HEK293 (cell line): ENCODE measurements at regions not wholly inside any gene's neighbourhood (a gene's known extent, or its start where the extent isn't known, plus 50 kb on each side); places are given as distances from the start of the nearest gene placed in this dataset.

Source experiments
- CTCF ChIA-PET: fragments of 350-600 bp; formaldehyde crosslinking; extraction: SDS; loops from one replicate; lab custom pipeline; 2021; ENCODE audit warnings: antibody characterized with exemption; lab: Yijun Ruan, JAX
- POLR2A ChIA-PET: fragments of 300-600 bp; formaldehyde crosslinking; extraction: SDS; loops from one replicate; lab custom pipeline; 2020; ENCODE audit warnings: antibody characterized with exemption, inconsistent platforms; lab: Yijun Ruan, JAX
- H3K27ac ChIP-seq: fragments of 200-500 bp; sonication (Bioruptor generic); 2 replicates; pipeline ENCODE4 v1.5.1; 2014; ENCODE audit warnings: low read depth, low read length, control low read depth, inconsistent platforms; ENCODE audit errors: extremely low read depth
- H3K36me3 ChIP-seq, 2 experiments: fragments of 200-500 bp in 1 of 2; sonication (Bioruptor generic) in 1 of 2; 1 replicate in 1 of 2; 2 replicates in 1 of 2; pipeline ENCODE4 v1.5.1; 2014 to 2017; ENCODE audit warnings: inconsistent platforms in 2 of 2, low read length in 2 of 2; ENCODE audit not compliant: control insufficient read depth in 2 of 2, insufficient read depth in 1 of 2
- H3K4me1 ChIP-seq: fragments of 200-500 bp; sonication (Bioruptor generic); 2 replicates; pipeline ENCODE4 v1.5.1; 2014; ENCODE audit warnings: mild to moderate bottlenecking, low read length, inconsistent platforms; ENCODE audit not compliant: control insufficient read depth, insufficient read depth
- H3K4me3 ChIP-seq: 2 replicates; pipeline ENCODE4 v1.5.1; 2011; ENCODE audit warnings: low read depth, mild to moderate bottlenecking, control low read depth, low read length, moderate library complexity
- H3K9me3 ChIP-seq: fragments of 200-500 bp; sonication (Bioruptor generic); 2 replicates; pipeline ENCODE4 v1.5.1; 2014; ENCODE audit warnings: low read depth, low read length, inconsistent platforms; ENCODE audit not compliant: control insufficient read depth, insufficient read depth
- ATF2 ChIP-seq: fragments of 450-650 bp; formaldehyde crosslinking; IDR thresholded peaks from 2 replicates; pipeline ENCODE4 v1.5.1; 2016; ENCODE audit warnings: missing biosample characterization, missing genetic modification characterization, low read depth
- BCL11A ChIP-seq: fragments of 450-650 bp; formaldehyde crosslinking; IDR thresholded peaks from 2 replicates; pipeline ENCODE4 v1.5.1; 2016; ENCODE audit warnings: low read depth, missing biosample characterization, missing genetic modification characterization
- PRDM6 ChIP-seq: fragments of 450-650 bp; formaldehyde crosslinking; IDR thresholded peaks from 2 replicates; pipeline ENCODE4 v1.5.1; 2017; ENCODE audit warnings: missing biosample characterization, missing genetic modification characterization
- WT1 ChIP-seq: fragments of 450-650 bp; formaldehyde crosslinking; IDR thresholded peaks from 2 replicates; pipeline ENCODE4 v1.5.1; 2016; ENCODE audit warnings: missing biosample characterization, missing genetic modification characterization
- YY1 ChIP-seq: fragments of 450-650 bp; formaldehyde crosslinking; IDR thresholded peaks from 2 replicates; pipeline ENCODE4 v1.5.1; 2018; ENCODE audit warnings: missing biosample characterization, missing genetic modification characterization
- ZBTB17 ChIP-seq: fragments of 450-650 bp; formaldehyde crosslinking; IDR thresholded peaks from 2 replicates; pipeline ENCODE4 v1.5.1; 2016; ENCODE audit warnings: missing biosample characterization, missing genetic modification characterization
- ZEB2 ChIP-seq: fragments of 450-650 bp; formaldehyde crosslinking; IDR thresholded peaks from 2 replicates; pipeline ENCODE4 v1.5.1; 2016; ENCODE audit warnings: missing biosample characterization, missing genetic modification characterization
- ZNF112 ChIP-seq: fragments of 450-650 bp; formaldehyde crosslinking; IDR thresholded peaks from 2 replicates; pipeline ENCODE4 v1.5.0; 2017; ENCODE audit warnings: missing biosample characterization, missing genetic modification characterization
- ZNF114 ChIP-seq: fragments of 450-650 bp; formaldehyde crosslinking; IDR thresholded peaks from 2 replicates; pipeline ENCODE4 v1.5.0; 2017; ENCODE audit warnings: missing biosample characterization, missing genetic modification characterization
- ZNF221 ChIP-seq: fragments of 450-650 bp; formaldehyde crosslinking; IDR thresholded peaks from 2 replicates; pipeline ENCODE4 v1.5.1; 2017; ENCODE audit warnings: missing biosample characterization, missing genetic modification characterization, borderline replicate concordance
- ZNF266 ChIP-seq: fragments of 450-650 bp; formaldehyde crosslinking; IDR thresholded peaks from 2 replicates; pipeline ENCODE4 v1.5.1; 2016; ENCODE audit warnings: missing biosample characterization, missing genetic modification characterization, low read depth
- ZNF391 ChIP-seq: fragments of 450-650 bp; formaldehyde crosslinking; IDR thresholded peaks from 2 replicates; pipeline ENCODE4 v1.5.1; 2016; ENCODE audit warnings: low read depth, missing biosample characterization, missing genetic modification characterization, borderline replicate concordance
- ZNF530 ChIP-seq: fragments of 450-650 bp; formaldehyde crosslinking; IDR thresholded peaks from 2 replicates; pipeline ENCODE4 v1.5.1; 2016; ENCODE audit warnings: low read depth, missing biosample characterization, missing genetic modification characterization
- ZNF707 ChIP-seq: fragments of 450-650 bp; formaldehyde crosslinking; IDR thresholded peaks from 2 replicates; pipeline ENCODE4 v1.5.1; 2016; ENCODE audit warnings: missing biosample characterization, missing genetic modification characterization
- ZNF777 ChIP-seq: fragments of 450-650 bp; formaldehyde crosslinking; IDR thresholded peaks from 2 replicates; pipeline ENCODE4 v1.5.1; 2017; ENCODE audit warnings: missing biosample characterization, missing genetic modification characterization, borderline replicate concordance
- ZNF791 ChIP-seq: fragments of 450-650 bp; formaldehyde crosslinking; IDR thresholded peaks from 2 replicates; pipeline ENCODE4 v1.5.1; 2016; ENCODE audit warnings: missing biosample characterization, missing genetic modification characterization
- TF ChIP-seq, protein P1 (sequence below): IDR thresholded peaks from 2 replicates; pipeline ENCODE4 v1.6.1; 2011; ENCODE audit warnings: mild to moderate bottlenecking, low read depth, low read length, borderline replicate concordance
- TF ChIP-seq, protein P2 (sequence below): fragments of 450-650 bp; formaldehyde crosslinking; IDR thresholded peaks from 2 replicates; pipeline ENCODE4 v1.5.1; 2016; ENCODE audit warnings: missing biosample characterization, missing genetic modification characterization

- ChIA-PET POLR2A (interaction anchor here (0.6 kb wide), 1 partner anchor 8 kb away, joined by 8 read pairs; no protein-coding TSS in a partner anchor), CTCF (interaction anchor here (0.7 to 3.4 kb wide), 3 partner anchors 9 to 106 kb away, joined by 5 to 18 read pairs (median 5); no protein-coding TSS in a partner anchor)
- no peaks in the 10 kb centered on the region for H3K9me3 ChIP-seq
- no peak overlapping the region for H3K27ac ChIP-seq
- no peaks in the 10 kb centered on the region for H3K36me3 ChIP-seq
- H3K4me3 ChIP-seq: no peak overlapping the region
- H3K4me1 ChIP-seq: no peaks in the 10 kb centered on the region
- TF ChIP-seq ATF2 (tag by site-specific recombination) (no peak), BCL11A (tag by site-specific recombination) (no peak), ZNF791 (tag by site-specific recombination) (no peak), ZNF221 (tag by site-specific recombination) (no peak), PRDM6 (no peak), ZNF777 (tag by site-specific recombination) (no peak), ZNF530 (tag by site-specific recombination) (no peak), ZBTB17 (no peak), YY1 (tag by site-specific recombination) (no peak), ZEB2 (tag by site-specific recombination) (no peak), ZNF266 (tag by site-specific recombination) (no peak), ZNF114 (no peak), ZNF112 (no peak), ZNF391 (tag by site-specific recombination) (no peak), ZNF707 (no peak)
- TF ChIP-seq, protein P1, sequence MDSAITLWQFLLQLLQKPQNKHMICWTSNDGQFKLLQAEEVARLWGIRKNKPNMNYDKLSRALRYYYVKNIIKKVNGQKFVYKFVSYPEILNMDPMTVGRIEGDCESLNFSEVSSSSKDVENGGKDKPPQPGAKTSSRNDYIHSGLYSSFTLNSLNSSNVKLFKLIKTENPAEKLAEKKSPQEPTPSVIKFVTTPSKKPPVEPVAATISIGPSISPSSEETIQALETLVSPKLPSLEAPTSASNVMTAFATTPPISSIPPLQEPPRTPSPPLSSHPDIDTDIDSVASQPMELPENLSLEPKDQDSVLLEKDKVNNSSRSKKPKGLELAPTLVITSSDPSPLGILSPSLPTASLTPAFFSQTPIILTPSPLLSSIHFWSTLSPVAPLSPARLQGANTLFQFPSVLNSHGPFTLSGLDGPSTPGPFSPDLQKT: no peak
- TF ChIP-seq, protein P2, sequence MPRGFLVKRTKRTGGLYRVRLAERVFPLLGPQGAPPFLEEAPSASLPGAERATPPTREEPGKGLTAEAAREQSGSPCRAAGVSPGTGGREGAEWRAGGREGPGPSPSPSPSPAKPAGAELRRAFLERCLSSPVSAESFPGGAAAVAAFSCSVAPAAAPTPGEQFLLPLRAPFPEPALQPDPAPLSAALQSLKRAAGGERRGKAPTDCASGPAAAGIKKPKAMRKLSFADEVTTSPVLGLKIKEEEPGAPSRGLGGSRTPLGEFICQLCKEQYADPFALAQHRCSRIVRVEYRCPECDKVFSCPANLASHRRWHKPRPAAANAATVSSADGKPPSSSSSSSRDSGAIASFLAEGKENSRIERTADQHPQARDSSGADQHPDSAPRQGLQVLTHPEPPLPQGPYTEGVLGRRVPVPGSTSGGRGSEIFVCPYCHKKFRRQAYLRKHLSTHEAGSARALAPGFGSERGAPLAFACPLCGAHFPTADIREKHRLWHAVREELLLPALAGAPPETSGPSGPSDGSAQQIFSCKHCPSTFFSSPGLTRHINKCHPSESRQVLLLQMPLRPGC (tag by site-specific recombination): no peak
These were observed 173.5 kb upstream of the HAAO start for GRCh38 chr2:42965910-42966309.

DNA sequence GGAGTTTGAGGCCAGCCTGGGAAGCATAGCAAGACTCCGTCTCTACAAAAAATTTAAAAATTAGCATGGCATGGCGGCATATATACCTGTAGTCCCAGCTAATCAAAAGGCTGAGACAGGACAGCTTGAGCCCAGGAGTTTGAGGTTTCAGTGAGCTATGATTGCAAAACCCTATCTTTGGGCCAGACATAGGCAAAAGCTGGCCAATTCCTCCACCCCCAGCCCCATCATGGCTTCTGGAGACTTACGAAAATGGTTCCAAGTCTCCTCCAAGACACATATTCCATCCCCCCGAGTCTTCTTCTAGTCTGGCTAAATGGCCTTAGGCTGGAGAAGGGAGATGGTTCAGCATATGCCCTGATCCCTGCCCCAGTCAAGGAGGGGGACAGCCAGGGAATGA lies 172.8 kb upstream of the HAAO start:
- no peaks in the 10 kb centered on the region for H3K4me1 ChIP-seq
- CTCF ChIA-PET: interaction anchor here (0.6 to 3.4 kb wide), 3 partner anchors 10 to 106 kb away, joined by 3 to 18 read pairs (median 5); no protein-coding TSS in a partner anchor
- POLR2A ChIA-PET: interaction anchor here (0.8 kb wide), 1 partner anchor 631 kb away, joined by 3 read pairs; the partner anchor contains the start of gene THADA
- no peaks in the 10 kb centered on the region for H3K9me3 ChIP-seq
- no peaks in the 10 kb centered on the region for H3K36me3 ChIP-seq
- no peak overlapping the region for H3K4me3 ChIP-seq
- H3K27ac ChIP-seq: no peak overlapping the region
- TF ChIP-seq WT1 (tag by site-specific recombination) (no peak), BCL11A (tag by site-specific recombination) (no peak)
